ENCODE measurements at regions not wholly inside any gene's neighbourhood (a gene's known extent, or its start where the extent isn't known, plus 50 kb on each side); places are given as distances from the start of the nearest gene placed in this dataset.
"Not testable (repeated sequence)": the region's sequence is repeated elsewhere in the genome, so short reads cannot be mapped to it uniquely, and the experiment has no call there.

GRCh38 chr1:14273811-14274210 lies 324.7 kb upstream of the KAZN start:
- DNase-seq = no peak

- not testable (repeated sequence) for DNase-seq
Observed at GRCh38 chr1:14279891-14280290, 318.6 kb upstream of the KAZN start.

GRCh38 chr1:14280909-14281308 lies 317.6 kb upstream of the KAZN start:
- DNase-seq = no peak

GRCh38 chr1:14281412-14281811 lies 317.1 kb upstream of the KAZN start:
- DNase-seq = no peak

- no peak for DNase-seq
Observed at GRCh38 chr1:14282707-14283106, 315.8 kb upstream of the KAZN start.

- no peak for DNase-seq
Observed at GRCh38 chr1:14285238-14285637, 313.2 kb upstream of the KAZN start.

- not testable (repeated sequence) for DNase-seq
Observed at GRCh38 chr1:14291182-14291581, 307.3 kb upstream of the KAZN start.

- no peak for DNase-seq
Observed at GRCh38 chr1:14292520-14292919, 306.0 kb upstream of the KAZN start.

- DNase-seq = no peak
Observed at GRCh38 chr1:14294006-14294405, 304.5 kb upstream of the KAZN start.

GRCh38 chr1:14294860-14295536 lies 303.5 kb upstream of the KAZN start:
- DNase-seq = no peak

- no peak for DNase-seq
Observed at GRCh38 chr1:14296795-14297194, 301.7 kb upstream of the KAZN start.

- no peak for DNase-seq
Observed at GRCh38 chr1:14297356-14297755, 301.1 kb upstream of the KAZN start.

- no peak for DNase-seq
Observed at GRCh38 chr1:14298806-14299205, 299.7 kb upstream of the KAZN start.

- DNase-seq = no peak
Observed at GRCh38 chr1:14300991-14301703, 297.3 kb upstream of the KAZN start.

- no peak for DNase-seq
Observed at GRCh38 chr1:14301704-14302024, 296.8 kb upstream of the KAZN start.

- no peak for DNase-seq
Observed at GRCh38 chr1:14302025-14302424, 296.5 kb upstream of the KAZN start.

GRCh38 chr1:14303011-14303410 lies 295.5 kb upstream of the KAZN start:
- DNase-seq = no peak

GRCh38 chr1:14304381-14304865 lies 294.1 kb upstream of the KAZN start:
- no peak for DNase-seq

GRCh38 chr1:14308460-14308859 lies 290.0 kb upstream of the KAZN start:
- no peak for DNase-seq

GRCh38 chr1:14309984-14310383 lies 288.5 kb upstream of the KAZN start:
- no peak for DNase-seq

GRCh38 chr1:14310476-14310875 lies 288.0 kb upstream of the KAZN start:
- no peak for DNase-seq

GRCh38 chr1:14313731-14314431 lies 284.6 kb upstream of the KAZN start:
- DNase-seq = no peak

GRCh38 chr1:14318830-14319229 lies 279.7 kb upstream of the KAZN start:
- no peak for DNase-seq

GRCh38 chr1:14320518-14320917 lies 278.0 kb upstream of the KAZN start:
- no peak for DNase-seq

Measured in activated CD8-positive, alpha-beta memory T cell treated with anti-CD3 and anti-CD28 coated beads for 24 hours (primary cell).